Colonic mucosa (tissue), 4 donors: ENCODE measurements at regions not wholly inside any gene's neighbourhood (a gene's known extent, or its start where the extent isn't known, plus 50 kb on each side); places are given as distances from the start of the nearest gene placed in this dataset.

Experiments used
- DNase-seq: peaks from one replicate; pipeline ENCODE4 v3.0.0-alpha.2; 2020
- H3K27ac ChIP-seq: fragments of 200-600 bp; one replicate; pipeline ENCODE4 v1.8.0; 2021
- H3K27me3 ChIP-seq: fragments of 200-600 bp; one replicate; pipeline ENCODE4 v1.8.0; 2021
- H3K36me3 ChIP-seq: fragments of 200-600 bp; one replicate; pipeline ENCODE4 v1.8.0; 2021
- H3K4me1 ChIP-seq: fragments of 200-600 bp; one replicate; pipeline ENCODE4 v1.8.0; 2021; ENCODE audit warnings: mild to moderate bottlenecking
- H3K4me3 ChIP-seq: fragments of 200-600 bp; one replicate; pipeline ENCODE4 v1.8.0; 2021
- H3K9ac ChIP-seq, 2 donors: one replicate each; pipeline ENCODE4 v1.7.0; 2013; ENCODE audit warnings: control low read depth in 2 of 2, low read depth in 2 of 2, low read length in 2 of 2
- H3K9me3 ChIP-seq: fragments of 200-600 bp; one replicate; pipeline ENCODE4 v1.8.0; 2021
- CTCF ChIP-seq: fragments of 200-600 bp; IDR thresholded peaks from one replicate; pipeline ENCODE4 v1.8.0; 2022; ENCODE audit warnings: antibody characterized with exemption, mild to moderate bottlenecking
- intact Hi-C: fragments of 100-400 bp; cut with DNase I; formaldehyde crosslinking; loops from one replicate; pipeline ENCODE4 v1.14.1; 2022
- donor health status: healthy.
- donor health status: DM: no; HTN: no; CAD: no.
- donor health status: DM: no; HTN: no; CAD: no.

- H3K27ac ChIP-seq = no peak overlapping the region
- no peaks in the 10 kb centered on the region for H3K4me1 ChIP-seq
- H3K36me3 ChIP-seq = no peaks in the 10 kb centered on the region
- no peaks in the 10 kb centered on the region for H3K9me3 ChIP-seq
- H3K9ac ChIP-seq = no peak overlapping the region
- intact Hi-C loops = no loop called here
- TF ChIP-seq CTCF = no peak
- H3K4me3 ChIP-seq = no peak overlapping the region
- no peaks in the 10 kb centered on the region for H3K27me3 ChIP-seq
- DNase-seq = no peak
These were observed 353.7 kb upstream of the ACTBL2 start for GRCh38 chr5:57836331-57836730.

GRCh38 chr5:57834829-57835608, 352.4 kb upstream of the ACTBL2 start:
- Histone ChIP-seq H3K9me3 (no peaks in the 10 kb centered on the region), H3K27ac (no peak overlapping the region), H3K9ac (no peak overlapping the region), H3K4me1 (no peaks in the 10 kb centered on the region), H3K4me3 (no peak overlapping the region), H3K36me3 (no peaks in the 10 kb centered on the region), H3K27me3 (no peaks in the 10 kb centered on the region)
- no peak for TF ChIP-seq CTCF
- DNase-seq = no peak
- intact Hi-C loops = no loop called here

GRCh38 chr5:57833489-57833888, 350.9 kb upstream of the ACTBL2 start:
- Histone ChIP-seq H3K27ac (no peak overlapping the region), H3K4me3 (no peak overlapping the region), H3K9ac (no peak overlapping the region), H3K36me3 (no peaks in the 10 kb centered on the region), H3K27me3 (no peaks in the 10 kb centered on the region), H3K4me1 (no peaks in the 10 kb centered on the region), H3K9me3 (no peaks in the 10 kb centered on the region)
- DNase-seq = no peak
- TF ChIP-seq CTCF = no peak
- intact Hi-C loops = no loop called here

GRCh38 chr5:57832875-57833274, 350.3 kb upstream of the ACTBL2 start:
- intact Hi-C loops = no loop called here
- no peak for DNase-seq
- Histone ChIP-seq H3K27ac (no peak overlapping the region), H3K9ac (no peak overlapping the region), H3K4me1 (no peaks in the 10 kb centered on the region), H3K9me3 (no peaks in the 10 kb centered on the region), H3K27me3 (no peaks in the 10 kb centered on the region), H3K4me3 (no peak overlapping the region), H3K36me3 (no peaks in the 10 kb centered on the region)
- no peak for TF ChIP-seq CTCF

GRCh38 chr5:57831932-57832331, 349.3 kb upstream of the ACTBL2 start:
- Histone ChIP-seq H3K4me3 (no peak overlapping the region), H3K27ac (no peak overlapping the region), H3K9me3 (no peaks in the 10 kb centered on the region), H3K9ac (no peak overlapping the region), H3K4me1 (no peaks in the 10 kb centered on the region), H3K36me3 (no peaks in the 10 kb centered on the region), H3K27me3 (no peaks in the 10 kb centered on the region)
- intact Hi-C loops = no loop called here
- no peak for TF ChIP-seq CTCF
- DNase-seq = no peak
